Activated CD8-positive, alpha-beta T cell treated with anti-CD3 and anti-CD28 coated beads for 36 hours (primary cell): ENCODE measurements at regions not wholly inside any gene's neighbourhood (a gene's known extent, or its start where the extent isn't known, plus 50 kb on each side); places are given as distances from the start of the nearest gene placed in this dataset.

ENCODE experiments used
- ATAC-seq: fragments of 200-7000 bp; cut with Tn5 transposase; one replicate; pipeline ENCODE4 v1.10.0; 2021; ENCODE audit warnings: mild to moderate bottlenecking, moderate library complexity
- CTCF ChIA-PET: fragments of 350-600 bp; sonication (Branson Sonifier 250); formaldehyde crosslinking; loops from one replicate; lab custom pipeline; 2021; ENCODE audit warnings: antibody characterized with exemption; lab: Charles Lee
- POLR2A ChIA-PET: fragments of 350-600 bp; sonication (Branson Sonifier 250); formaldehyde crosslinking; loops from one replicate; lab custom pipeline; 2021; ENCODE audit warnings: antibody characterized with exemption; lab: Charles Lee
- DNase-seq: peaks from one replicate; pipeline ENCODE4 v3.0.0-alpha.2; 2020
- H3K27ac Mint-ChIP-seq: one replicate; pipeline ENCODE4 v1.8.0; 2021; ENCODE audit warnings: mild to moderate bottlenecking, mixed read lengths
- H3K27me3 Mint-ChIP-seq: one replicate; pipeline ENCODE4 v1.8.0; 2021; ENCODE audit warnings: mixed read lengths
- H3K36me3 Mint-ChIP-seq: one replicate; pipeline ENCODE4 v1.8.0; 2021; ENCODE audit warnings: low read depth, mixed read lengths
- H3K4me1 Mint-ChIP-seq: one replicate; pipeline ENCODE4 v1.8.0; 2021; ENCODE audit warnings: low read depth, mixed read lengths
- H3K4me3 Mint-ChIP-seq: one replicate; pipeline ENCODE4 v1.8.0; 2021; ENCODE audit warnings: mild to moderate bottlenecking, moderate library complexity, mixed read lengths
- H3K9me3 Mint-ChIP-seq: one replicate; pipeline ENCODE4 v1.8.0; 2021; ENCODE audit warnings: mixed read lengths
- CTCF ChIP-seq: fragments of 200-600 bp; IDR thresholded peaks from one replicate; pipeline ENCODE4 v1.8.0; 2022; ENCODE audit warnings: antibody characterized with exemption, mild to moderate bottlenecking
- intact Hi-C: fragments of 100-400 bp; cut with micrococcal nuclease; formaldehyde crosslinking; loops from one replicate; pipeline ENCODE4 v1.10.0; 2022

DNA sequence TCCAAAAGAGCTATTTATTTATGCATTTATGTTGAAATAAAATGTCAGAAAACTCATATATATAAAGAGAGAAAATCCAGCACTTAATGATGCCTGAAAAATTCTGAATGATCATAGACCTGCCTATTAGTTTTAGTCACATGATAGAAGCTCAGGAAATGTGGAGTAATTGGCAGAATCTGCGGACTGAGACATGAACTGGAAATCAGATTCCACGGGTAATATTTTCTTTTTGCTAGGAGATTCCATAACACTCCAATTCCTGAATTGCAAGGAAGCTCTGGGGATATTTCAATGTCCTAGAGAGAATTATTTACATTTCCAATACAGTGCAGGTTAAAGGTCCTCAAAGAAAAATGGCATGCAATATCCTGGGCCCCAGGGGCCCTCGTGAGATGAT lies 778.8 kb downstream of the SEMA5A start:
- H3K9me3 Mint-ChIP-seq = peaks cover 6% of the 10 kb centered on the region
- DNase-seq (no peak), ATAC-seq (no peak)
- H3K27me3 Mint-ChIP-seq = no peaks in the 10 kb centered on the region
- ChIA-PET CTCF (no interaction called here), POLR2A (no interaction called here)
- intact Hi-C loops = no loop called here
- no peaks in the 10 kb centered on the region for H3K36me3 Mint-ChIP-seq
- no peaks in the 10 kb centered on the region for H3K4me1 Mint-ChIP-seq
- H3K27ac Mint-ChIP-seq = no peak overlapping the region
- TF ChIP-seq CTCF = no peak
- H3K4me3 Mint-ChIP-seq = no peak overlapping the region

DNA sequence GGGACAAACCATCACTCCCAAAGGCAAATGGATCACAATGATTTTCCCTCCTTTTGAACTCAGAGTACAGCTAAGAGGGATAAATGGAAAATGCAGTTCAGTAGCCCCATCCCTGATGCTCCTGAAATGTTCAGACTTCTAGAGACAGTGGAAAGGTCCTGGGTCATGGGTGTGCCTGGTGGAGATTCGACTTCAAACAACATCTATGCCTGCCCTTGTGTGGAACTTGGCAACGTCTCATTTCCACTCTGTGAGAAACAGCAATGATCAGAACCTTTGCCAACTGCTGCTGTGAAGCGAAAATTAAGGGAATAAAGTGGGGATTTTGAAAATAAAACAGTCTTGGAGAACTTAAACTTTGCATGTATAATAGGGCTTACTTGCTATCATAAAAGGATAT lies 778.1 kb downstream of the SEMA5A start:
- POLR2A ChIA-PET = no interaction called here
- Mint-ChIP-seq H3K9me3 (peaks cover 5% of the 10 kb centered on the region), H3K27me3 (no peaks in the 10 kb centered on the region), H3K4me3 (no peak overlapping the region), H3K36me3 (no peaks in the 10 kb centered on the region), H3K4me1 (no peaks in the 10 kb centered on the region), H3K27ac (no peak overlapping the region)
- intact Hi-C loops = no loop called here
- no peak for TF ChIP-seq CTCF
- no peak for DNase-seq
- ATAC-seq = no peak
- CTCF ChIA-PET = no interaction called here

GRCh38 chr5:8769631-8770030 lies 776.2 kb downstream of the SEMA5A start:
- CTCF ChIA-PET = no interaction called here
- POLR2A ChIA-PET = no interaction called here
- Mint-ChIP-seq H3K4me3 (no peak overlapping the region), H3K4me1 (no peaks in the 10 kb centered on the region), H3K36me3 (no peaks in the 10 kb centered on the region), H3K9me3 (peaks cover 5% of the 10 kb centered on the region), H3K27me3 (no peaks in the 10 kb centered on the region), H3K27ac (no peak overlapping the region)
- no peak for DNase-seq
- intact Hi-C loops = no loop called here
- no peak for TF ChIP-seq CTCF
- no peak for ATAC-seq

GRCh38 chr5:8770431-8770830 lies 775.4 kb downstream of the SEMA5A start:
- POLR2A ChIA-PET = no interaction called here
- H3K4me1 Mint-ChIP-seq = no peaks in the 10 kb centered on the region
- H3K36me3 Mint-ChIP-seq = no peaks in the 10 kb centered on the region
- H3K27ac Mint-ChIP-seq = no peak overlapping the region
- no peak for TF ChIP-seq CTCF
- ATAC-seq = no peak
- intact Hi-C loops = no loop called here
- H3K9me3 Mint-ChIP-seq = peaks cover 5% of the 10 kb centered on the region
- no peaks in the 10 kb centered on the region for H3K27me3 Mint-ChIP-seq
- H3K4me3 Mint-ChIP-seq = no peak overlapping the region
- DNase-seq = no peak
- CTCF ChIA-PET = no interaction called here

- peaks cover 3% of the 10 kb centered on the region for H3K9me3 Mint-ChIP-seq
- DNase-seq (no peak), ATAC-seq (no peak)
- H3K4me3 Mint-ChIP-seq = no peak overlapping the region
- ChIA-PET POLR2A (interaction anchor here (0.7 kb wide), 1 partner anchor 1391 kb away, joined by 3 read pairs; no protein-coding TSS in a partner anchor), CTCF (no interaction called here)
- no peaks in the 10 kb centered on the region for H3K4me1 Mint-ChIP-seq
- no peaks in the 10 kb centered on the region for H3K27me3 Mint-ChIP-seq
- H3K36me3 Mint-ChIP-seq = no peaks in the 10 kb centered on the region
- no peak overlapping the region for H3K27ac Mint-ChIP-seq
- intact Hi-C loops = no loop called here
- TF ChIP-seq CTCF = no peak
Observed at GRCh38 chr5:8773046-8773615, 772.7 kb downstream of the SEMA5A start.
